AG04450 (cell line): ENCODE measurements at regions not wholly inside any gene's neighbourhood (a gene's known extent, or its start where the extent isn't known, plus 50 kb on each side); places are given as distances from the start of the nearest gene placed in this dataset.

ENCODE experiments used
- CTCF ChIA-PET: fragments of 300-600, 350-600 bp; formaldehyde crosslinking; extraction: SDS; loops from one replicate; lab custom pipeline; 2022; ENCODE audit warnings: antibody characterized with exemption, inconsistent platforms; lab: Charles Lee
- POLR2A ChIA-PET: fragments of 350-600 bp; formaldehyde crosslinking; extraction: SDS; loops from one replicate; lab custom pipeline; 2021; ENCODE audit warnings: antibody characterized with exemption, inconsistent platforms; lab: Yijun Ruan, JAX
- DNase-seq: peaks from one replicate; pipeline ENCODE4 v3.0.0-alpha.2; 2011; ENCODE audit warnings: low read depth, low spot score
- H3K27ac ChIP-seq: one replicate; pipeline ENCODE4 v1.5.1; 2012; ENCODE audit warnings: low read depth, low read length, control low read depth
- H3K27me3 ChIP-seq: one replicate; pipeline ENCODE4 v1.6.0; 2012; ENCODE audit warnings: low read length; ENCODE audit not compliant: control insufficient read depth, insufficient read depth
- H3K4me3 ChIP-seq: 2 replicates; pipeline ENCODE4 v1.5.1; 2011; ENCODE audit warnings: mild to moderate bottlenecking, low read depth, low read length, control low read depth
- H3K9me3 ChIP-seq: 2 replicates; pipeline ENCODE4 v1.5.1; 2012; ENCODE audit warnings: low read length; ENCODE audit not compliant: control insufficient read depth, insufficient read depth
- CTCF ChIP-seq: IDR thresholded peaks from 2 replicates; pipeline ENCODE4 v1.5.1; 2011; ENCODE audit warnings: low read depth, low read length, control low read depth, inconsistent platforms

- H3K9me3 ChIP-seq = no peaks in the 10 kb centered on the region
- H3K27ac ChIP-seq = no peak overlapping the region
- CTCF ChIA-PET = no interaction called here
- no peak overlapping the region for H3K4me3 ChIP-seq
- POLR2A ChIA-PET = no interaction called here
- no peak for TF ChIP-seq CTCF
- no peak for DNase-seq
- no peaks in the 10 kb centered on the region for H3K27me3 ChIP-seq
These were observed 302.5 kb downstream of the BMPER start for GRCh38 chr7:34207810-34208209.

GRCh38 chr7:34208878-34209621, 303.7 kb downstream of the BMPER start:
- no peaks in the 10 kb centered on the region for H3K27me3 ChIP-seq
- no peak for TF ChIP-seq CTCF
- H3K9me3 ChIP-seq = no peaks in the 10 kb centered on the region
- no peak for DNase-seq
- no peak overlapping the region for H3K27ac ChIP-seq
- H3K4me3 ChIP-seq = no peak overlapping the region
- POLR2A ChIA-PET = no interaction called here
- CTCF ChIA-PET = no interaction called here

- no peak for DNase-seq
- Histone ChIP-seq H3K9me3 (no peaks in the 10 kb centered on the region), H3K27ac (no peak overlapping the region), H3K27me3 (no peaks in the 10 kb centered on the region), H3K4me3 (no peak overlapping the region)
- ChIA-PET CTCF (no interaction called here), POLR2A (no interaction called here)
- TF ChIP-seq CTCF = no peak
These were observed 305.7 kb downstream of the BMPER start for GRCh38 chr7:34211018-34211417.

- no peak for DNase-seq
- ChIA-PET POLR2A (no interaction called here), CTCF (no interaction called here)
- Histone ChIP-seq H3K9me3 (no peaks in the 10 kb centered on the region), H3K4me3 (no peak overlapping the region), H3K27me3 (no peaks in the 10 kb centered on the region), H3K27ac (no peak overlapping the region)
- TF ChIP-seq CTCF = no peak
These were observed 312.6 kb downstream of the BMPER start for GRCh38 chr7:34217972-34218371.

- Histone ChIP-seq H3K27ac (no peak overlapping the region), H3K9me3 (no peaks in the 10 kb centered on the region), H3K27me3 (no peaks in the 10 kb centered on the region), H3K4me3 (no peak overlapping the region)
- no peak for TF ChIP-seq CTCF
- ChIA-PET POLR2A (no interaction called here), CTCF (no interaction called here)
- no peak for DNase-seq
These were observed 313.9 kb downstream of the BMPER start for GRCh38 chr7:34219153-34219718.
